ENCODE measurements at regions not wholly inside any gene's neighbourhood (a gene's known extent, or its start where the extent isn't known, plus 50 kb on each side); places are given as distances from the start of the nearest gene placed in this dataset.

DNA sequence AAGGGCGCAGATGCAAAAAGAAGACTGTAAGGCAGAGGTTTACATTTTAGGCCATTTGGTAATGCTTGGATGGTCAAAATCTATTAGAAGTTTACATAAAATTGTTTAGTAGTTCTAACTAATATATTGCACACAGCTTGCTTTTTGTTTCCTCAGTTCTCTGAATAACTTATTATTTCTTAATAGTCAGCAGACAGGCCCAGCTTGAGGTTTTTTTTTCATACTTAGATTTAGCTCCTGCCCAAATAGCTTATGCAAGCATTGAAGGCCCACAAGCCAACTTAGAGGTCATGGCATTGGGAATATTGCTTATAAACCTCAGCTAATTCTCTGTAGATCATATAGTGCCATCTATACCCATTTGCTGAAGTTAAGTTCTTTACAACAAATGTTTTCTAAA is 172.5 kb downstream of the RAP2B start:
- Mint-ChIP-seq H3K4me3 (no peak overlapping the region), H3K9me3 (no peaks in the 10 kb centered on the region), H3K27me3 (no peaks in the 10 kb centered on the region), H3K4me1 (peaks cover 5% of the 10 kb centered on the region), H3K36me3 (ENCODE audit: low read depth) (no peaks in the 10 kb centered on the region), H3K27ac (no peak overlapping the region)
- ChIA-PET CTCF (no interaction called here), POLR2A (no interaction called here)
- no peak for DNase-seq

DNA sequence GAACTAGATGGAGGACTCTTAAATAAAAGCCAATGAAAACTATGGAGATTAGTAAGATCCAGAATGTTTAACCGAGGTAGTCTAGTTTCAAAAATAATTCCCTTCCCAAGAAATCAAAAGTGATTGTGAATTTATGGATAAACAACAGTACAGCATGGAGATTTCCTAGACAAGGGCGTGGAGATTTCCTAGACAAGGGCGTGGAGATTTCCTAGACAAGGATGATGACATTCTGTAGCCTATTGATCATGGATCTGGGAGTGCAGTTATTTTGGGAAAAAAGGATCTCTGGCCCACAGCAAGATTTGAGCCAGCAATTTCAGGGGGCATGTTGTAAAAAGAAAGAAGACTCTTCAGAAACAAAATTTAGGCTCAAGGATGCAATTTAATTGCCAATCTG is 175.3 kb downstream of the RAP2B start:
- POLR2A ChIA-PET, result no interaction called here

DNA sequence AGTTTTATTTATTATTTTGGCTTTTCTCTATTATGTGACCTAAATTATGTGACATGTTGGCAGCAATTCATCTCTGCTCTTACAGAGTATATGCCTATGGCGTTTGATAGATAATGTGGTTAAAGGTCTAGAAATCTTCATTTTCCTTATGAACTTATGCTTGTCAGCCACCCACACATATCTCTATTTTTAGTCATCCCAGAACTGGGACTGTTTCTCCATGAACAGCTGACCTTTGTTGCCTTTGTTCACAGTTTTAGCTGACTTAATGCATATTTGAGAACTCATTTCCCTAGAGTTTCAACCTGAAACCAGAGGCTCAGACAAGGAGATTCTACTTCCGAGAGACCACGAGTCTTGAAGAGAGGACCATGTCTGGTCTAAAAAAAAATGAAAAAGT is 176.5 kb downstream of the RAP2B start:
- Mint-ChIP-seq H3K4me3 (no peak overlapping the region), H3K27me3 (no peaks in the 10 kb centered on the region), H3K9me3 (no peaks in the 10 kb centered on the region), H3K36me3 (ENCODE audit: low read depth) (no peaks in the 10 kb centered on the region), H3K4me1 (peaks cover 3% of the 10 kb centered on the region), H3K27ac (no peak overlapping the region)
- DNase-seq, result no peak
- ChIA-PET CTCF (no interaction called here), POLR2A (no interaction called here)

More for the DNA sequence above, 175.3 kb downstream of the RAP2B start:
- Mint-ChIP-seq H3K27me3 (no peaks in the 10 kb centered on the region), H3K4me1 (peaks cover 5% of the 10 kb centered on the region), H3K4me3 (no peak overlapping the region), H3K36me3 (ENCODE audit: low read depth) (no peaks in the 10 kb centered on the region), H3K9me3 (no peaks in the 10 kb centered on the region), H3K27ac (no peak overlapping the region)
- CTCF ChIA-PET, result no interaction called here
- no peak for DNase-seq

DNA sequence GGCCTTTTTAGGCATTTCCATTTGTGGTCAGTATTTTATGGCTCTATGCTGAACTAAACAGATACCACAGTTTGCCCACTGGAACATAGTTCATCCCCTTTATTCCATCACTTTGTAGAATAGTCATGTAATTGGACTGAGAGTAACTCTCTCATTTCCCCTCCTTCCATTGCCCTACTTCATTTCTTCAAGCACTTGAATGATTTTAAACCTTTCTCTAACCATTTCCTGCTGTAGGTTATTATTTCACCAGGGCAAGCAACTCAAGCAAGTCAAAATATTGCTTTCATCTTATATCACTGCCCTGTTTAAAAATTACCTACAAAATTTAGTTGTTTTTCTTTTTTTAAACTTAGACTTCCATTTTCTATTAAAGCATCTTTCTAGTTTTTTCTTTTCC is 177.0 kb downstream of the RAP2B start:
- POLR2A ChIA-PET, result no interaction called here
- Mint-ChIP-seq H3K4me3 (no peak overlapping the region), H3K27me3 (no peaks in the 10 kb centered on the region), H3K4me1 (peaks cover 3% of the 10 kb centered on the region), H3K27ac (no peak overlapping the region), H3K36me3 (ENCODE audit: low read depth) (no peaks in the 10 kb centered on the region), H3K9me3 (no peaks in the 10 kb centered on the region)
- no peak for DNase-seq
- CTCF ChIA-PET, result no interaction called here

DNA sequence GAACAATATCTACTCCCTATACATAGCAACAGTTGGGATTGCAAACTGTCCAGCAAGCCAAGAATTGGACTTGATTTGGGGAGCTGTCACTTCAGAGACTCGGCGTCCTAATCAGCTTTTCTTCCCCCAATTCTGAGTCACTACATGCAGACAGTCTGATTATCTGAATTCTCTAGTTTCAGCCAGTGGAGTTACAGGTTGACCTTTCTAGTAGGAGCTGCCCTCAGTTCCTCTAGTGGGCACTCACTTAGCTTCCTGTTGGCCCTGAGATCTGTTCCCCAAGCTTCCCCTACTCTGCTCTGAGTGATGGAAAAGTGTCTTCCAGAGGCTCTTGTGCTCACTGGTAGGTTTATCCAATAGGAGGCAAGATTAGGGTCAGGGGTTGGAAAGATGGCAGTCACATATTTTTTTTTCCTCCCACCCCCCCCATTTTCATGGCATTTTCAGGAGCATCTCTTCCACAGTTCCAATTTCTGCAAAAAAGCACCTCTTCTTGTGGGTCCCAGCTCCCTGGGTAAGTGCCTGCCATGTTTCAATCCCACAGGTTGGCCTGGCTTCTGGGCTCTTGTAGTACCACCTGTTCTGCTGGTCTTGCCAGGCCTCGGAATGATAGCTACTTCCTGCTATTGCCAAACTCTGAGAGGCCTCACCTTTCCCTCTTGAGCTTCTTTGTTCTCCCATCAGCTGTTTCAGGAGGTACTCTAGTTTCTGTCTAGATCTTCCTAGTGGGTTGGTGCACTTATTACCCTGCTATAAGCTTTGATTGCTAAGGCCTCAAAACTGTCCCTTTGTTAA is 182.2 kb downstream of the RAP2B start:
- DNase-seq, result no peak
- peaks cover 5% of the 10 kb centered on the region for H3K9me3 Mint-ChIP-seq
- POLR2A ChIA-PET, result no interaction called here
- no peaks in the 10 kb centered on the region for H3K27me3 Mint-ChIP-seq
- H3K27ac Mint-ChIP-seq, result no peak overlapping the region
- no peaks in the 10 kb centered on the region for H3K36me3 Mint-ChIP-seq (ENCODE audit: low read depth)
- H3K4me3 Mint-ChIP-seq, result no peak overlapping the region
- no peaks in the 10 kb centered on the region for H3K4me1 Mint-ChIP-seq
- CTCF ChIA-PET, result no interaction called here

DNA sequence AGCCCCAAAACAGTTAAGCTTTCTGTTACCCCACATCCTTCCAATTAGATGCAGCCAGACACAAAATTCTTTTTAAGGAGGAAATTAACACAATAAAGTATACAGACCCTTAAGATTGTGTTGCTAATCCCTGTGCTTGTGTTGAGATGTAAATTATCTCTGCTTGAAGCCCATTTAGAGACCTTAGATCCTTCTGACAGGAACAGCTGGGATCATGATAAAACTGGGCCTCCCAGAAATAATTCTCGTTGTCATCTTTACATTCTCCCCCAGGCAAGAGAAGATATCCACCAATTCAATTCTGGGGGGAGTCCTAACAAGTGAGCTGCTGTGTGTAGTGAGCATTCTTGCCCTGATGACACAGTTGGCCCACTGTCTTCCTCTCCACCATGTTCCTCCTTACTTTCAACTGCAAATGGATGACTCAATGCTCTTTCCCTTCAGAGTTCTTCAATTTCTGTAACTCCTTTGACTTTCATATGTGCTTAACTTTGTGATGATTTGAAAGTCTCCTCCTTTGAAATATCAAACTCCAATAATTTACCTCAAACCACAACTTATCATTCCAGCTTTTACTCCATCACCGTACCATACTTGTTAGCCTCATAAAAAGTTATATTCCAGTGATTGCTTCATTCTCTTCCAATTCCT is 186.6 kb downstream of the RAP2B start:
- POLR2A ChIA-PET, result no interaction called here

DNA sequence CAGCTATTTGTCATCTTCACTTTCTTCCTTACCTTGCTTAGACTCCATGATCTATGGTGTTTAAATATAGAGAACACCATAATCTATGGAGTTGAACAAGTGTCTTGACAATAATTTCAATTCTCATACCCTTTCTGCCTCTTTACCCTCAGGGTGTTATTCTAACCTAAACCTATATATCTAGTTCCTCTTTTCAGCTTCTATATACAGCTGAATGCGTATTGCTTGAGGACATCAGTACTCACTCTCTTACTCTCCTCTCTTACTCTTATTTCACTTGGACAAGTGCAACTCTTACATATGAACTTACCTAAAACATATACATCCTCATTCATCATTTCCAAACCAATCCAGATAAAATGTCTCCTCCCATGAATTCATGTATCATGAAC is 187.1 kb downstream of the RAP2B start:
- Mint-ChIP-seq H3K9me3 (peaks cover 8% of the 10 kb centered on the region), H3K36me3 (ENCODE audit: low read depth) (no peaks in the 10 kb centered on the region), H3K4me3 (no peak overlapping the region), H3K27ac (no peak overlapping the region), H3K4me1 (no peaks in the 10 kb centered on the region), H3K27me3 (no peaks in the 10 kb centered on the region)
- ChIA-PET POLR2A (no interaction called here), CTCF (no interaction called here)
- no peak for DNase-seq

More for the DNA sequence above, 186.6 kb downstream of the RAP2B start:
- CTCF ChIA-PET, result no interaction called here
- DNase-seq, result no peak
- Mint-ChIP-seq H3K27me3 (no peaks in the 10 kb centered on the region), H3K36me3 (ENCODE audit: low read depth) (no peaks in the 10 kb centered on the region), H3K4me3 (no peak overlapping the region), H3K9me3 (peaks cover 8% of the 10 kb centered on the region), H3K4me1 (no peaks in the 10 kb centered on the region), H3K27ac (no peak overlapping the region)

DNA sequence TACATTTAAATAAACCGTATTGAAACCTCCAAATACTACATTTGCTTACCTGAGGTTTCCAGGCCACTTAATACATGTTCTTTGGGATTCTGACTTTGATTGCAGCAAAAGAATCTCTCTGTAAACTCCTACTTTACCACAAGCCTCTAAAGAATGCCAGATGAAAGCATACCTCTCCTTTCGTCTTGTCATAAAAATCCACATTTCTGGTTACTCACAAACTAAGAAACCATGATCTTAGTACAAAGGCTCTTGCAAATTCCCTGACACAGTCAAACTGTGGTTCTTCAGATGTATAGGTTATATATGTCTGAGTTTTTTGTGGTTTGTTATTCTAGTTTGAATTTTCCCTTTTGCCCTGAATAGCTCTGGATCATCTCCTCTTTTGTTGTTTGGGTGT is 188.4 kb downstream of the RAP2B start:
- CTCF ChIA-PET, result no interaction called here
- no peaks in the 10 kb centered on the region for H3K36me3 Mint-ChIP-seq (ENCODE audit: low read depth)
- H3K27me3 Mint-ChIP-seq, result no peaks in the 10 kb centered on the region

DNA sequence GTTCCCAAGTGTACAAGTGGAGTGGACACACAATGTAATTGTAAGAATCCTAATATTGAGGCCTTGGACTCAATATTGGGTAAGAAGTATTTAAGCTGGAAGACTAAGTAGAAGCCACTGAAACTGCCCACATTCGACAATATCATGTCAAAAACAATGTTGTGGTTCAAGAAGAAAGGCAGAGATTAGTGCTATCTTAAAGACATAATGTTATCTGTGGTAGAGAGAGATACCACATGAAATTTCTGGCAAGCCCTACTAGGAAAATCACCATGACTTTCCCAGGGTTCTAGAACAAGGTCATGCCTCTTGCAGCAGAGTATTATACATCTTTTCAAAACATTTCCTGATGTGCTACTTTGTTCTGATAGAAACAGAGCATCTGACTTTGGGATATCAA is 192.6 kb downstream of the RAP2B start:
- ChIA-PET CTCF (no interaction called here), POLR2A (no interaction called here)
- H3K4me3 Mint-ChIP-seq, result no peak overlapping the region
- H3K27me3 Mint-ChIP-seq, result no peaks in the 10 kb centered on the region
- H3K36me3 Mint-ChIP-seq (ENCODE audit: low read depth), result no peaks in the 10 kb centered on the region
- H3K9me3 Mint-ChIP-seq, result peaks cover 3% of the 10 kb centered on the region
- H3K27ac Mint-ChIP-seq, result no peak overlapping the region
- no peak for DNase-seq
- H3K4me1 Mint-ChIP-seq, result no peaks in the 10 kb centered on the region

More for the DNA sequence above, 188.4 kb downstream of the RAP2B start:
- DNase-seq, result no peak
- Mint-ChIP-seq H3K9me3 (peaks cover 5% of the 10 kb centered on the region), H3K4me3 (no peak overlapping the region), H3K4me1 (no peaks in the 10 kb centered on the region), H3K27ac (no peak overlapping the region)
- POLR2A ChIA-PET, result no interaction called here

DNA sequence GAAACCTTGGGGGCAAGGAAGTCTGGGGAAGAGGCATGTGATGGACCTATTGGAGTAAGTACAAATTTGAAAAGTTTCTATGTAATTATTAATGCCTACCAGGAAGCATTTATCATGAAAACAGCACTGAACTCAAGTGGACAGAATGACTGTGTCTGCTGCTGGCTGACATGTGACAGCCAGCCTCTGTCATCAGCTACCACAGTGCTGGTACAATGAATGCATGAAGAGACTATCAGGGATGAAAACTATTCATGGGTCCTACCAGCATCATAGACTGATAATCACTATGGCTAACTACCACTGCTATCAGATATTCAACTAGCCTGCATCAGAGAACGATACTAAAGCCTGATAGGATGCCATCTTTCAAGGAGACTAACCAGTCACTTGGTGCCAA is 193.5 kb downstream of the RAP2B start:
- Mint-ChIP-seq H3K27me3 (no peaks in the 10 kb centered on the region), H3K27ac (no peak overlapping the region), H3K4me3 (no peak overlapping the region), H3K9me3 (peaks cover 3% of the 10 kb centered on the region), H3K4me1 (no peaks in the 10 kb centered on the region), H3K36me3 (ENCODE audit: low read depth) (no peaks in the 10 kb centered on the region)
- POLR2A ChIA-PET, result no interaction called here
- no peak for DNase-seq
- CTCF ChIA-PET, result no interaction called here

DNA sequence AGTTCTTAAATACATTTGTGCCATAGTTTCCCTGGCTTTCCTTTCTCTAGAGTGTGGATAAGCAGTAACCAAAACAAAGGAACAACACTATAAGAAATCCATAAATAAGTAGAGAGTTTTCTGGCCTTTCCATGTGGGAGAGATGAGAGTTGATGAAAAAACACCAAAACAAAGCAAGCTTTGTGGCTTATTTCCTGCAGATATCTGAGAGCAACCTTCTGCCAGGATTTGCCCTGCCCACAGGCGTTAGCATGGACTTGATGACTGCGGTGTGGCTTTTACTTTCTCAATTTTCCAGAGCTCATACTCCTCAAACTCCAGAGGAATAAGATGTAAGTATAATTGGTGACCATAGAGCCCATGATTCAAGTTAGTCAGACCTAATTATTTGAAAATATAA is 194.9 kb downstream of the RAP2B start:
- H3K4me1 Mint-ChIP-seq, result no peaks in the 10 kb centered on the region
- H3K9me3 Mint-ChIP-seq, result peaks cover 3% of the 10 kb centered on the region
- no peaks in the 10 kb centered on the region for H3K27me3 Mint-ChIP-seq
- CTCF ChIA-PET, result no interaction called here
- H3K4me3 Mint-ChIP-seq, result no peak overlapping the region
- H3K27ac Mint-ChIP-seq, result no peak overlapping the region
- DNase-seq, result no peak
- H3K36me3 Mint-ChIP-seq (ENCODE audit: low read depth), result no peaks in the 10 kb centered on the region
- POLR2A ChIA-PET, result no interaction called here

DNA sequence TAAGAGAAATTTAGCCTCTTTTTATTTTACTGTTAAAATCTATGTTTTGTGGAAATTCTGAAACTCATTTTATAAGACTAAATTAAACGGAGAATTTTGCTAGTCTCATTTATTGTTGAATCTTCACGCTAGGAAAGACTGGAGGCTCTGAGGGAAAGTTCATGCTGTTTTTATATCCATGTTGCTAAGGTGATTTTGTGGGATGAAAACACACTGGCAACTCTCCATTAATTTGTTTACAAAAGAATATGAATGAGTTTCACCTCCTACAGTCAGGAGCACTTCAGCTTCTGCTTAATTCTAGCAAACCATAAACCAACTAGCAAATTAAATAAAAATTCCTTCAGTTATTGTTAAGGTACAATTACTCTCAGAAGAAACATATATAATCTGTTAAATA is 195.4 kb downstream of the RAP2B start:
- H3K27me3 Mint-ChIP-seq, result no peaks in the 10 kb centered on the region
- H3K27ac Mint-ChIP-seq, result no peak overlapping the region
- peaks cover 3% of the 10 kb centered on the region for H3K9me3 Mint-ChIP-seq
- H3K4me3 Mint-ChIP-seq, result no peak overlapping the region
- ChIA-PET CTCF (no interaction called here), POLR2A (no interaction called here)
- H3K36me3 Mint-ChIP-seq (ENCODE audit: low read depth), result no peaks in the 10 kb centered on the region
- DNase-seq, result no peak
- H3K4me1 Mint-ChIP-seq, result no peaks in the 10 kb centered on the region

DNA sequence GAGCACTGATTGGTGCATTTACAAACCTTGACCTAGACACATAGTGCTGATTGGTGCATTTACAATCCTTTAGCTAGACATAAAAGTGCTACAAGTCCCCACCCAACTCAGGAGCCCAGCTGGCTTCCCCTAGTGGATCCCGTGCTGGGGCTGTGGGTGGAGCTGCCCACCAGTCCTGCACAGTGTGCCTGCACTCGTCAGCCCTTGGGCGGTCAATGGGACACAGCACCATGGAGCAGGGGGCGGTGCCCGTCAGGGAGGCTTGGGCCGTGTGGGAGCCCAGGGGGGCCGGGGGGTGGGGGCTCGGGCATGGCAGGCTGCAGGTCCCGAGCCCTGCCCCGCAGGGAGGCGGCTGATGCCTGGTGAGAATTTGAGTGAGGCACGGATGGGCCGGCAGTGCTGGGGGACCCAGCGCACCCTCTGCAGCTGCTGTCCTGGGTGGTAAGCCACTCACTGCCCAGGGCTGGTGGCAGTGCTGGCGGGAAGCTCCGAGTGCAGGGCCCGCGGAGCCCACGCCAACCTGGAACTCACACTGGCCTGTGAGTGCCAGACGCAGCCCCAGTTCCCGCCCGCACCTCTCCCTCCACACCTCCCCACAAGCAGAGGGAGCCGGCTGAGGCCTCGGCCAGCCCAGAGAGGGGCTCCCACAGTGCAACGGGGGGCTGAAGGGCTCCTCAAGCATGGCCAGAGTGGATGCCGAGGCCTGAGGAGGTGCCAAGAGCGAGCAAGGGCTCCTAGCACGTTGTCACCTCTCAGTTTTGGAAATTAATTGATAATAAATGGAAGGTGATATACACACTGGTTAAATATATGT is 207.7 kb downstream of the RAP2B start:
- Mint-ChIP-seq H3K27me3 (no peaks in the 10 kb centered on the region), H3K27ac (no peak overlapping the region), H3K36me3 (ENCODE audit: low read depth) (no peaks in the 10 kb centered on the region), H3K4me3 (no peak overlapping the region), H3K9me3 (peaks cover 3% of the 10 kb centered on the region), H3K4me1 (no peaks in the 10 kb centered on the region)
- POLR2A ChIA-PET, result no interaction called here
- CTCF ChIA-PET, result interaction anchor here (0.6 kb wide), 1 partner anchor 77 kb away, joined by 3 read pairs; no protein-coding TSS in a partner anchor
- no peak for DNase-seq
